Neural progenitor cell (in vitro differentiated cells): ENCODE measurements at regions not wholly inside any gene's neighbourhood (a gene's known extent, or its start where the extent isn't known, plus 50 kb on each side); places are given as distances from the start of the nearest gene placed in this dataset.

Source experiments
- CTCF ChIP-seq: fragments of 200-600 bp; sonication (generic); IDR thresholded peaks from 2 replicates; pipeline ENCODE4 v1.5.1; 2017; ENCODE audit warnings: antibody characterized with exemption, mild to moderate bottlenecking
- EZH2 ChIP-seq: fragments of 200-600 bp; sonication (generic); IDR thresholded peaks from 2 replicates; pipeline ENCODE4 v1.6.1; 2017; ENCODE audit warnings: antibody characterized with exemption, mild to moderate bottlenecking, moderate library complexity

- no peak for TF ChIP-seq CTCF
- TF ChIP-seq EZH2, result no peak
Observed at GRCh38 chr13:107275312-107275711, 707.4 kb upstream of the ARGLU1 start.
